GM19455 (cell line): ENCODE measurements at regions not wholly inside any gene's neighbourhood (a gene's known extent, or its start where the extent isn't known, plus 50 kb on each side); places are given as distances from the start of the nearest gene placed in this dataset.

Source experiments
- ATAC-seq: cut with Tn5 transposase; IDR thresholded peaks from one replicate; pipeline ENCODE4 v1.9.1; 2021; ENCODE audit not compliant: unreplicated experiment

DNA sequence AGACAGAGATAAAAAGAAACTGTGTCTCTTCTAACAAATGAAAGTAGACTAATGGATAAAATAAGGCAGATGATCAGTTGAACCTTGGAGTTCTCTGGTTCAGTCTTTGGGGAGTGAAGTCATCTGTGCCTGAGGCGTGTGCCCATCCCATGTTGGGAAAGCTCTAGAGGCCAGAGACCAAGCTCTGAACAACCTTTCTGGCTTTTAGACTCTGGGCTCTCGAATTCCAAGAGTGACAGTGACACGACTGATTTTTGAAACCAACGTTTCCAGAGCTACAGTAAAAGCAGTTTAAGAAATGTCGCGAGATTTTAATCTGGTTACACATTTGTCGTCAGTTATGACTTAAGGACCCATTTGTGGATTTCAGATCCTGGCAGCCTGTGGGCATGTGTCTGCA is 83.7 kb upstream of the APCDD1 start:
- ATAC-seq: no peak

DNA sequence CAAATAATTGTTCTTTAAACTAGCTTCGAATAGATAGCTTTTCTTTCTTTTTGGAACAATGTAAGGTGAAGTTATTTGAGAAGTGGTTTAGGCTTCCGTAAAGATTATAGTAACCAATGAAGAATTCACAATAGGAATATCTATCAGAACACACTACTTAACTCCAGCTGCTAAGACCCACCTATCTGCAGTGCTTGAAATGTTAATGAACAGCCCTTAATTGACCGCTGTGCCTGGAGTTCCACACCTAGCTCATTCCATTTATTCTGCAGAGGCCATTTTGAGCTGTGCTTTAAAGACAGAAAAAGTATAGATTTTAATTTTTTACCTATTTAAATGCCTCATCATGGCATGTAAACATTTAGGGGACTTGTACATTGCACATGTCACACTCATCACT is 83.3 kb upstream of the APCDD1 start:
- no peak for ATAC-seq

DNA sequence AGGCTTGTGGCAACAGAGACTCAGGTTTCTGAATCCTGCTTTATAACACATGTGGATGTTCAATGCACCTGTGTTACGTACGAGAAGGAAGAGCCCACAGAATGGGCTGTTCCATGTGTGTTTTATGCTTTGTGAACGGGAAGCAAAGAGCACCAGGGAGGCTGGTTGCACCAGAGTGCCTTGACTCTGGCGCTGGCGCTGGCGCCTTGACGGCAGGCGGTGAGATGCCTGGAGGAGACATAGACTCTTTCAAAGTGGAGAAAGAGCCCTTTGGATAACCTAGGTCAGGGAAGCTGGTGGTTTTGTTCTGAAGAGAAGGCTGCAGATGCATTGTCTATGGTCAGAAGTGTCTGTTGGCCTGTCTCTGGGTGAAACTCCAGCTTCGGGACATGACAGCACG is 80.2 kb upstream of the APCDD1 start:
- ATAC-seq: no peak

- no peak for ATAC-seq
Observed at GRCh38 chr18:10374636-10375293, 79.7 kb upstream of the APCDD1 start.

- no peak for ATAC-seq
Observed at GRCh38 chr18:10376731-10377130, 77.7 kb upstream of the APCDD1 start.

GRCh38 chr18:10377956-10378355 is 76.5 kb upstream of the APCDD1 start:
- ATAC-seq: no peak

DNA sequence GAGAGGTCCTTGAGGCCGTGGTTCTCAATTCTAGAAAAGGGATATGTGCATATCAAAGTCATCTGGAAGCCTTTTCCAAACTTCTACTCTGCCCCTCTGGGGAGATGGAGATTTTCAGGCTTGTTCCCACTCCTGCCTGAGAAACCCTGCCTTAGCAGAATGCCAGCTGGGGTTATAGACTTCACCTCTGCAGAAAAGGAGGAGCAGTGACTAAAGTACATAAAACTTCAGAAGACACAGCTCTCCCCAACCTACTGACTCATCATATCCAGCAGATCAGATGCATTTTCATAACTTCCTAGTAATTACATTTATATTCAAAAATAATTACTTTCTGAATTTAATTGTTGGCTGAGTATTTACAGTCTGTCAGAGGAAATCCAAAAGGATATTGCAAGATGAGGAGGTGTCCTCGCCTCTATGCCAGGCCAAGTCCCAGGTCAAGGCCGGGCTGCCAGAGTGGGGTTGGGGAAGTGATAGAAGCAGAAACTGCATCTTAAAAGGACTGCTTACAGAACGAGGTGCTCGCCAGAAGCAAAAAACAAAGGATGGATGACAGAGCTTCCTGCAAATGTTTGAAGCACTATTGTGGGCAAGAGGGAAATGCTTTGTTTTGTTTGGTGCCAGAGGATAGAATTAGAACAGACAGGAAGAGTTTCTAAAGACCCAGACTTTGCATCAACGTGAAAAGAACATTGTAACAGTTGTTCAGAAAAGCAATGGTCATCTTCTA is 75.6 kb upstream of the APCDD1 start:
- no peak for ATAC-seq

- ATAC-seq: no peak
Observed at GRCh38 chr18:10379522-10379921, 74.9 kb upstream of the APCDD1 start.

DNA sequence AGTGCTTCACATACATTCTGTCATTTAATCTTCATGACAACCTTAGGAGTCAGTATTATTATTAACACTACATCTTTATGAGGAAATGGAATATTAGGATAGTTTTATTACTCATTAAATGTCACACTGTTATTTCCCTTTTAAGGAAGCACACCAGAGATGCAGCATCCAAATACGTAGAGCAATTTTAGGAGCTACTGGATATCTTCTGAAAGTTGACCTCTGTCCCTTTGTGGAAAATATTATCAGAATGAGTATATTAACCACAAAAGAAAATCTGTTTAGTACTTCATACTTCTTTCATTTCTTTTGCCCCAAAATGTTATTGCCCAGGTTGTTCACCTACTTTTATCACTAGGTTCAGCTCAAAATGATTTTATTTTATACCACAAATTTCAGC is 72.9 kb upstream of the APCDD1 start:
- ATAC-seq: no peak

DNA sequence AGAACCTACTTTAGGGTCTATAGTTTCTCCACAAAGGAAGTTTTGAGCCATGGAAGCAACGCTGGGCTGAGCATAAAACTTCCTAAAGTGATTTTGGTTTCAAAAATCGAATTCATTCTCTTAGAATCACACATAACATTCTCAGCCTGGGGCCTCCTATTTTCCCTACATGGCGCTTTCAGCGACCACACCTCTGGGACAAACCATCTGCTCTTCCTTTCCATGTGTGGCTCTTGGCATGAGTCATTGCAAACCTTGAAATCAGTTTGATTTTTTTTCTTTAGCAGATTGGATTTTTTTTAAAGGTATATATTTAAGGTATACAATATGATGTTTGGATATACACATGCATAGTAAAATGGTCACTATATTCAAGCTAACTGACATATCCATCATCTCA is 72.5 kb upstream of the APCDD1 start:
- no peak for ATAC-seq

DNA sequence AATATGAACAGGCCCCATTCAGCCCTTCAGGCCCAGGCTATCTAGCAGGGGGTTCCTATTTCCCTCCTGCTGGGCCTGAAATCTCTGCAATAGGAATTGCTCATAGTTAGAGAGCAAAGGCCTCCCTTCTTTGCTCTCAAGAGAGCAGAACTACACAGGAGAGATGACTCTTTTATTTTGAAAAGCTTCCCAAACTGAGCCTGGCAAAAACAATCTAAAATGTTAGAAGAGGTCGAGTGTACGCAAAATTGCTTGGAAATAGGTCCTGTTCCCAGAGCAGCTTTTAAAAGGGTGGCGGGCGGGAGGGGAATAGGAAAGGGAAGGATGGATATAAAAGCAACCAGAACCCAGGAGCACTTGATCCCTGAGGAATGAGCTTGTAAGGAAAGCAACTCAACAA is 68.4 kb upstream of the APCDD1 start:
- ATAC-seq: no peak

DNA sequence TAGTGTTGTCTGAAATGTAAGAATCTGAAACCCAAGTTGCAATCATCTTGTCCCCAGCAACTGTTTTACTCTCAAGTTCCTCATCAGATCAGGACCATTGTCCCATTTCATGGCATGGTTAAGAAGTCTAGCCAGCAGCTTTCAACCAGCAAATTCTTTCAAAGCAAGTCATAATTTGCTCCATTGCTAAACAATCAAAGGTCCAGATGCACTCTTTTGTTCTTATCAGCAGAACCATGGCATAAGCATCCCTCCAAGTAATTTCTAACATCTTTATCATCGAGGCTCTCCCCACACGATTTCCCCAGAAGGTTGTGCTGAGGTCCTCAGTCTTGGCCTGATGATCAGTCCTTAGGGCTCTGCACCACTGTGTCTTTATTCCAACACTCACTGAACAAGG is 67.5 kb upstream of the APCDD1 start:
- ATAC-seq: no peak

DNA sequence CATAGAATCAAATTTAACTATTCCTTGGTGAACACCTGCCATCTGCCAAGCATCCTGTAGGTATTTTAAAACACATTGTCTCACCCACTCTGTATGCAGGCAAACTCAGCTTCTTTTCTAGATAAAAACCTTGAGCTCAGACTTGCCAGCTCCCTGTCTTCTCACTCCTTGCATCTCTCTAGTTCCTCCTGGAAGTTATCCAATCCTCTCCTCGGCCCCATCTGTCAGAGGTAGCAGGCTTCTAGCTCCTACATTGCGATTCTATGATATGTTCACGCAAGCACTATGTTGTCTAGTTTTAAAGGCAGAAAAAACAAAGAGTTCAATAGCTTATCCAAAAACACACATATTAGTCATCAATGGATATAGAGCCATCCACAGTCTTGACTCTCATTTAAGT is 67.0 kb upstream of the APCDD1 start:
- no peak for ATAC-seq

GRCh38 chr18:10388373-10388772 is 66.1 kb upstream of the APCDD1 start:
- ATAC-seq: no peak

DNA sequence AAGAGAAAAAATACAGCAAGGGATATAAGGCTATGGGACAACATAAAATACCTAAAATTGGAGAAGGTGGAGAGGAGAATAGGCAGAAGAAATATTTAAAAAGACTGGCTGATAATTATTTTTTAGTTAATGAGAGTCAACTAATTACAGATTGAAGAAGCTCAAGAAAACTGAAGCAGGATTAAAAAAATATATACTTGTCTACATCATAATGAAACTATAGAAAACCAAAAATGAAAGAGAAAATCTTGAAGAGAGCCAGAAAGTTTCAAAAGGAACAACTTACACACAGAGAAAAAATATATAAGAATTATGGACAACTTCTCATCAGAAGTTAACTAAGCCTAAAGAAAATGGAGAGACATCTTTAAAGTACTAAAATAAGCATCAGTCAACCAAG is 62.9 kb upstream of the APCDD1 start:
- ATAC-seq: peak; percentile 71

DNA sequence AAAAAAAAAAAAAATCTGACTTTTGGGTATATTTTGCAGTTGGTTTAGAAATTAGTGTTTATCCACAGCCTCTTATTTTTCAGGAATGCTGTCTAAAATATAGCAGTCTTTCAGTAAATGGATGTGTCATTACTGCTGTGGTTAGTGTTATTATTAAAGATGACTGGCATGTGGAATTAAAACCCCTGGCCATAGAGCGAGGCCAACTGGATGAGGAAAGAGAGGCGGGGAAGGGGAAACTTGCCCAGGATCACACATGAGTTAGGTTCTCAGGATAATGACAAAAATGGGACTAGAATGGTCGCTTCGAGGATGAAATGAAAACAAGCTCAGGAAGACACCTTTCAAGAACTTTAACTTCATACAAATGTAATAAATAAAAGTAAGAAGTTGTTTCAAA is 57.4 kb upstream of the APCDD1 start:
- no peak for ATAC-seq

- ATAC-seq: no peak
Observed at GRCh38 chr18:10398571-10398970, 55.9 kb upstream of the APCDD1 start.

DNA sequence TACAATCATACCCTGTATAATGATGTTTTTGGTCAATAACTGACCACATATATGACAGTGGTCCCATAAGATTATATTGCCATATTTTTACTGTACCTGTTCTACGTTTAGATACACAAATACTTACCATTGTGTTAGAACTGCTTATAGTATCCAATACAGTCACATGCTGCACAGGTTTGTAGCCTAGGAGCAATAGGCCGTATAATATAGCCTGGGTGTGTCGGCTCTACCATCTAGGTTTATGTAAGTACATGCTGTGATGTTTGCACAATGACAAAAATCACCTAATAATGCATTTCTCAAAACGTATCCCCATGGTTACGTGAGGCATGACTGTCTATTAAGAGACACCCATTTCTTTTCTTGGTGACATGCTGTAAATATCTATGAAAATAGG is 55.0 kb upstream of the APCDD1 start:
- ATAC-seq: no peak

DNA sequence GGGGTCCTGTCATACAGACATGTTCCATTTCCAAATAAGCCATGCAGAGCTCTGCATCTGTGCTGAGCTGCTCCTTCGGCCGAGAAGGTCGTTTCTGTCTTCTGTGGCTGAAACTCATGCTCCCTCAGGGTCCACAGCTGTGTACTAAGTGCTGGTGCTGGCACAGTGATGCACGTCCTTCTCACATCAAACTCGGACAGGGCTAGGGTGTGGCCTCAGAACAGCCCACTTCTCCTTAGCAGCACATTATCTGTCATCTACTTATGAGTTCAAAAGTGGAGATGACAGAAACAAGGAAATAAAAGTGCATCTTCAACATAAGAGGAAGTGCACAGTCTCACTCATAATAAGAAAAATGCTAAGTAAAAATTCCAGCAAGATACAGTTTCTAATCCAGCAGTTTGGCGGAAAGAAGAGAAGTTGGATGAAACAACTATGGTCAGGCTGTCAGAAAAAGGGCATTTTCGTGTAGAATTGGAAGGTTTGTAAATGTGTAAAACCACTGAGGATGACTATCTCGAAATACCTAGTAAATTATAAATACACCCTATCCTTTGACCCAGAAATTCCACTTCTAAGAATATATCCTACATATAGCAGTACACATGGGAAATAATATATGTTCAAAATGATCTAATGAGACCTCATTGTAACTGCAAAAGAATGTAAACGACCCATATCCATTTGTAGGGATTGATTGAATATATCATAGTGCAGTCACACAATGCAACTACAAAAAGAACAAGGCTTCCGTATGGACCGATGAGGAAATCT is 53.7 kb upstream of the APCDD1 start:
- ATAC-seq: no peak

DNA sequence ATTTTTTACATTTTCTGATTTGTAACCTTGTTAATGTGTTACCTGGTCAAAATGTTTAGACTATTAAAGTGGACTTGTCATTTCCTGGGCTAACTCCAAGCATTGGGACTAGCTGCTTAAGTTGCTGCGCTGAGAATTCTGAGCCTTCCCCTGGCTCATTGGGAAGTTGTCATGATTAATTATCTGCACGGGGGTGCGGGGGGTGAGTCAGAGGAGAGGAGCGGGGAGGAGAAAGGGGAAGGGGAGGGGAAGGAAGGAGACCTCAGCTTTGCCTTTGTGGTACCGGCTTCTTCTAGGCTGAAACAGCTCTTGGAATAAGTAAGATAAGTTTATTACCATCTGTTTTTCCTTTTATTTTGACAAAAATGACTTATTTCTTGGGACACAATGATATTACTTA is 52.9 kb upstream of the APCDD1 start:
- no peak for ATAC-seq

- ATAC-seq: no peak
Observed at GRCh38 chr18:10401930-10402329, 52.5 kb upstream of the APCDD1 start.

DNA sequence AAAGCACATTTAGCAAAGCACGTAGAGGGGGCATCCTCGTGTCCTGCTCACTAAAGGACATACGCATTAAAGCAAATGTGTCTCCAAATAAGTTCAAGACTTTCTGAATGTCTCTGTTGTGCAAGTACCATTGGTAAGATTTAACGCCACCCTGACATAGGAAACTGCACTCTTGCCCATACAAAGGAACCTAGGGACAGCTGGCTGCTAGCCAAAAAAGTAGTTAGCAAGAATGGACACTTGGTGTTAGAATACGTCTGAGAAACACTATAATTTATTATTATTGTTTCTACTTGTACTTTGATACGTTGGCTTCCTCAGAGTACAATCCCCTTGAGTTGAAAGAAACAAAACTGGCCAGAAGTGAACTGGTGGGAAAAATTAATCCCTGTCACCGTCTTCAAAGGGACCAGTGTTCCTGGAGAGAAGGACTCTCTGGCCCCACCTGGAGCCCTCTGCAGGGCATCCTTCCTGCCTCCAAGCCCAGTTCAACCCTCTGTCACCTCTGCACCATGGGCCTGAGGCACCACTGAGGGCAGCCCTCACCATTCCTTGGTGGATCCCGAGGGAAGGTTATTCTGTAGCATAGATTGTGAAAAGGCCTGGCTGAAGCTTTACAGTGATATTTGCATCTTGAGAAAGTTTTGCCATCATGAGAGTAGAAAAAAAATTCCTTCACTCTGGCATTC is 51.4 kb upstream of the APCDD1 start:
- ATAC-seq: no peak
